A549 (cell line): ENCODE measurements at regions not wholly inside any gene's neighbourhood (a gene's known extent, or its start where the extent isn't known, plus 50 kb on each side); places are given as distances from the start of the nearest gene placed in this dataset.

Source experiments
- ATAC-seq, 2 experiments: fragments of 200-7000 bp in 1 of 2; fragments of >200 bp in 1 of 2; cut with Nextera tagmentation in 1 of 2; cut with Tn5 transposase in 1 of 2; 3 replicates each; pipeline versions ENCODE4 v1.8.0 to v1.9.1; 2018 to 2020; ENCODE audit warnings: mild to moderate bottlenecking in 1 of 2, moderate library complexity in 1 of 2
- CTCF ChIA-PET: fragments of 300-600 bp; sonication (Branson Sonifier 250); formaldehyde crosslinking; extraction: SDS; loops from one replicate; lab custom pipeline; 2021; ENCODE audit warnings: antibody characterized with exemption, inconsistent platforms; lab: Yijun Ruan, JAX
- POLR2A ChIA-PET: fragments of 350-600 bp; formaldehyde crosslinking; extraction: SDS; loops from one replicate; lab custom pipeline; 2021; ENCODE audit warnings: antibody characterized with exemption, inconsistent platforms; lab: Yijun Ruan, JAX
- DNase-seq, 2 experiments: peaks; one replicate each; pipeline versions ENCODE4 v3.0.0 to v3.0.0-alpha.2; 2011 to 2016; ENCODE audit warnings: low read depth in 1 of 2, low spot score in 1 of 2
- FAIRE-seq: peaks from 2 replicates; lab custom pipeline; 2011; peaks lifted over from hg19 to GRCh38; lab: Jason Lieb, UNC
- H3K27ac ChIP-seq, 2 experiments: fragments of >200 bp; sonication (Bioruptor Twin); formaldehyde crosslinking; 3 replicates each; pipeline ENCODE4 v1.5.1; 2016 to 2017
- H3K4me1 ChIP-seq: fragments of >200 bp; sonication (Bioruptor Twin); formaldehyde crosslinking; 3 replicates; pipeline ENCODE4 v1.6.1; 2016
- H3K4me2 ChIP-seq: fragments of >200 bp; sonication (Bioruptor Twin); formaldehyde crosslinking; 3 replicates; pipeline ENCODE4 v1.6.1; 2016
- H3K4me3 ChIP-seq: fragments of >200 bp; sonication (Bioruptor Twin); formaldehyde crosslinking; 3 replicates; pipeline ENCODE4 v1.5.1; 2016
- H3K9me3 ChIP-seq: fragments of >200 bp; sonication (Bioruptor Twin); formaldehyde crosslinking; 3 replicates; pipeline ENCODE4 v1.6.1; 2016
- CHD4 ChIP-seq: fragments of 200-600 bp; sonication (generic); IDR thresholded peaks from 2 replicates; pipeline ENCODE4 v1.6.1; 2016; ENCODE audit warnings: antibody characterized with exemption, mild to moderate bottlenecking, borderline replicate concordance
- ESRRA ChIP-seq: fragments of 150-350 bp; IDR thresholded peaks from 2 replicates; pipeline ENCODE4 v1.6.1; 2014; ENCODE audit warnings: mild to moderate bottlenecking, low read length, borderline replicate concordance
- FOSB ChIP-seq: fragments of 250-450 bp; sonication (Bioruptor Pico); IDR thresholded peaks from 2 replicates; pipeline ENCODE4 v1.5.0; 2020; ENCODE audit warnings: mild to moderate bottlenecking, moderate library complexity
- GATA3 ChIP-seq: IDR thresholded peaks from 2 replicates; pipeline ENCODE4 v1.6.1; 2012; ENCODE audit warnings: borderline replicate concordance
- HOXB5 ChIP-seq: fragments of 250-450 bp; sonication (Bioruptor Pico); IDR thresholded peaks from 2 replicates; pipeline ENCODE4 v1.5.0; 2020; ENCODE audit warnings: mild to moderate bottlenecking, moderate library complexity
- MAFK ChIP-seq: fragments of 450-650 bp; IDR thresholded peaks from 2 replicates; pipeline ENCODE4 v1.6.1; 2014; ENCODE audit not compliant: partially characterized antibody
- NFE2L2 ChIP-seq: fragments of 150-350 bp; conservative IDR thresholded peaks from 2 replicates; pipeline ENCODE4 v1.6.1; 2014; ENCODE audit warnings: low read length
- PHF8 ChIP-seq: fragments of 200-600 bp; sonication (generic); IDR thresholded peaks from 2 replicates; pipeline ENCODE4 v1.6.1; 2016; ENCODE audit warnings: low read depth, mild to moderate bottlenecking, antibody characterized with exemption, moderate library complexity, borderline replicate concordance
- SREBF2 ChIP-seq: fragments of 450-650 bp; IDR thresholded peaks from 2 replicates; pipeline ENCODE4 v1.6.1; 2014; ENCODE audit warnings: mild to moderate bottlenecking, moderate library complexity
- ZFP36 ChIP-seq: fragments of 450-650 bp; IDR thresholded peaks from 2 replicates; pipeline ENCODE4 v1.6.1; 2014; ENCODE audit warnings: borderline replicate concordance; ENCODE audit not compliant: partially characterized antibody
- ZNF302 ChIP-seq: fragments of 250-450 bp; sonication (Bioruptor Pico); IDR thresholded peaks from 2 replicates; pipeline ENCODE4 v1.9.0; 2021; ENCODE audit warnings: inconsistent platforms, mild to moderate bottlenecking, moderate library complexity
- ZSCAN20 ChIP-seq: fragments of 250-450 bp; sonication (Bioruptor Pico); IDR thresholded peaks from 2 replicates; pipeline ENCODE4 v1.8.0; 2022; ENCODE audit warnings: mild to moderate bottlenecking, moderate library complexity
- WGBS: methylation state at CpG from one replicate; pipeline ENCODE4 v1.1.6; 2017; ENCODE audit errors: missing lambda C conversion rate; 5-methylcytosine and 5-hydroxymethylcytosine counted together
- TF ChIP-seq, protein P1 (sequence below): fragments of >200 bp; sonication (Bioruptor Twin); formaldehyde crosslinking; IDR thresholded peaks from 2 replicates; pipeline ENCODE4 v1.6.1; 2016
- TF ChIP-seq, protein P2 (sequence below): fragments of 450-650 bp; IDR thresholded peaks from 2 replicates; pipeline ENCODE4 v1.6.1; 2014; ENCODE audit warnings: antibody characterized with exemption

DNA sequence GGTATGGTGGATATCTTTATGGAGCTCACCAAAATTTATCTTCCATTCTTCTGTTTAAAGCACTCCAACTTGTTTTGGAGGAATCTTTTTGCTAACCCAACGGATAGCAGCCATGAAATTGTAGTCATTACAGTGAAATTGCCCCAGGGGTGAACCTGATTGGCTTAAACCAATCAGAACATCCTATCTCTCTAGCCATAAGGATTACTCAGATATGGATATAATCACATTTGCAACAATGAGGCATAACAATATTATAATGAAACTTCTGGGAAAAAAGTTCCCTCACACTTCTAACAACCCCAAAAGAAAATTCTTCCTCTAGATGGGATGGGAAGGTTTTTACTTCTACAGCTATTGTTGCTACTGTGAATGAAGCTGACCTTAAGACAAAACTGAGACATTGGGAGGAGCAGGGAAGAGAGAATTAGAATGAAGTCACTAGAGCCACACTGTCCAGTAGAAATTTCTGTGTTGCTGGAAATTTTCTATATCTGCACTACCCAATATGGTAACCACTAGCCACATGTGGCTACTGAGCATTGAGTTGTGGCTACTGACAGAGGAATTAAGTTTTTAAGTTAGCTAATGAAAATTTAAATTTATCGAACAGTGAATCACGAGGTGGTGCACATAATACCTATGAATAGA is 50.4 kb upstream of the ARHGAP21 start:
- TF ChIP-seq MAFK, result no peak
- no peak for TF ChIP-seq PHF8
- TF ChIP-seq GATA3, result no peak
- no peak for TF ChIP-seq CHD4
- TF ChIP-seq, protein P1, sequence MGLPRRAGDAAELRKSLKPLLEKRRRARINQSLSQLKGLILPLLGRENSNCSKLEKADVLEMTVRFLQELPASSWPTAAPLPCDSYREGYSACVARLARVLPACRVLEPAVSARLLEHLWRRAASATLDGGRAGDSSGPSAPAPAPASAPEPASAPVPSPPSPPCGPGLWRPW, result no peak
- no peak for TF ChIP-seq ZFP36
- TF ChIP-seq ZSCAN20 (CRISPR knock-in tag), result no peak
- TF ChIP-seq ESRRA, result no peak
- TF ChIP-seq, protein P2, sequence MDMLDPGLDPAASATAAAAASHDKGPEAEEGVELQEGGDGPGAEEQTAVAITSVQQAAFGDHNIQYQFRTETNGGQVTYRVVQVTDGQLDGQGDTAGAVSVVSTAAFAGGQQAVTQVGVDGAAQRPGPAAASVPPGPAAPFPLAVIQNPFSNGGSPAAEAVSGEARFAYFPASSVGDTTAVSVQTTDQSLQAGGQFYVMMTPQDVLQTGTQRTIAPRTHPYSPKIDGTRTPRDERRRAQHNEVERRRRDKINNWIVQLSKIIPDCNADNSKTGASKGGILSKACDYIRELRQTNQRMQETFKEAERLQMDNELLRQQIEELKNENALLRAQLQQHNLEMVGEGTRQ, result no peak
- no peak for TF ChIP-seq NFE2L2
- no peak for TF ChIP-seq ZNF302
- TF ChIP-seq FOSB (CRISPR knock-in tag), result no peak
- no peak for TF ChIP-seq SREBF2
- no peak for TF ChIP-seq HOXB5
- no peak for ATAC-seq
- no peaks in the 10 kb centered on the region for H3K9me3 ChIP-seq
- no peaks in the 10 kb centered on the region for H3K4me1 ChIP-seq
- no peak for FAIRE-seq
- 55% methylated on average over 3 of the region's 3 CpGs for WGBS
- CTCF ChIA-PET, result interaction anchor here (0.6 kb wide), 1 partner anchor 106 kb away, joined by 4 read pairs; no protein-coding TSS in a partner anchor
- DNase-seq, result no peak
- no peak overlapping the region for H3K4me2 ChIP-seq
- H3K27ac ChIP-seq, result no peak overlapping the region
- no peak overlapping the region for H3K4me3 ChIP-seq
- POLR2A ChIA-PET, result no interaction called here
